GM23338 (cell line): ENCODE measurements at regions not wholly inside any gene's neighbourhood (a gene's known extent, or its start where the extent isn't known, plus 50 kb on each side); places are given as distances from the start of the nearest gene placed in this dataset.

Source experiments
- CREB1 ChIP-seq: fragments of 250-450 bp; sonication (Bioruptor Pico); IDR thresholded peaks from 2 replicates; pipeline ENCODE4 v1.5.0; 2020; ENCODE audit warnings: low read depth, mild to moderate bottlenecking, moderate library complexity
- CTCF ChIP-seq, 2 experiments: fragments of 200-600 bp in 1 of 2; sonication (generic) in 1 of 2; conservative IDR thresholded peaks; 2 replicates each; pipeline versions ENCODE4 v1.5.1 to v1.6.1; 2016 to 2017; ENCODE audit warnings: antibody characterized with exemption in 2 of 2, low read depth in 2 of 2, mild to moderate bottlenecking in 2 of 2, moderate library complexity in 1 of 2
- EZH2 ChIP-seq: fragments of 200-600 bp; sonication (generic); IDR thresholded peaks from one replicate; pipeline ENCODE4 v1.8.0; 2017; ENCODE audit warnings: antibody characterized with exemption, mild to moderate bottlenecking, low read depth; ENCODE audit not compliant: unreplicated experiment
- EZH2phosphoT487 ChIP-seq: fragments of 200-600 bp; sonication (generic); IDR thresholded peaks from one replicate; pipeline ENCODE4 v1.8.1; 2018; ENCODE audit warnings: antibody characterized with exemption; ENCODE audit not compliant: unreplicated experiment
- JUNB ChIP-seq: IDR thresholded peaks from one replicate; pipeline ENCODE4 v1.6.1; 2016; ENCODE audit warnings: antibody characterized with exemption; ENCODE audit not compliant: unreplicated experiment
- NANOG ChIP-seq: IDR thresholded peaks from 2 replicates; pipeline ENCODE4 v1.6.1; 2016; ENCODE audit warnings: antibody characterized with exemption, borderline replicate concordance
- POLR2AphosphoS5 ChIP-seq: IDR thresholded peaks from 2 replicates; pipeline ENCODE4 v1.6.1; 2016; ENCODE audit warnings: antibody characterized with exemption, low read depth

GRCh38 chr10:33719005-33719703 is 384.7 kb upstream of the NRP1 start:
- TF ChIP-seq CTCF (conservative IDR thresholded peaks at IDR 0.05; ENCODE audit: low read depth in 2 of 2) (no peak), POLR2AphosphoS5 (no peak), EZH2phosphoT487 (no peak), EZH2 (no peak), JUNB (no peak), NANOG (no peak), CREB1 (CRISPR knock-in tag) (no peak)
